HL-60 (cell line): ENCODE measurements at regions not wholly inside any gene's neighbourhood (a gene's known extent, or its start where the extent isn't known, plus 50 kb on each side); places are given as distances from the start of the nearest gene placed in this dataset.
"Not testable (repeated sequence)": the region's sequence is repeated elsewhere in the genome, so short reads cannot be mapped to it uniquely, and the experiment has no call there.

Experiments used
- DNase-seq, 2 experiments: peaks; one replicate each; pipeline ENCODE4 v3.0.0-alpha.2; 2010 to 2020; ENCODE audit warnings: low read depth in 1 of 2, low spot score in 1 of 2
- H3K27ac ChIP-seq: fragments of 250-450 bp; sonication (Bioruptor Pico); replicated peaks from 2 replicates; pipeline ENCODE4 v1.5.1; 2020; ENCODE audit warnings: mild to moderate bottlenecking, moderate library complexity
- H3K27me3 ChIP-seq: fragments of 250-450 bp; sonication (Bioruptor Pico); 2 replicates; pipeline ENCODE4 v1.5.1; 2021; ENCODE audit warnings: mild to moderate bottlenecking, moderate library complexity; ENCODE audit not compliant: insufficient read depth, poor library complexity, severe bottlenecking
- H3K4me3 ChIP-seq: replicated peaks from 2 replicates; pipeline ENCODE4 v1.5.1; 2011; ENCODE audit warnings: mild to moderate bottlenecking, control low read depth, low read length; ENCODE audit not compliant: insufficient read depth
- CTCF ChIP-seq: IDR thresholded peaks from one replicate; pipeline ENCODE4 v1.5.1; 2011; ENCODE audit warnings: low read length, control low read depth, inconsistent platforms; ENCODE audit not compliant: insufficient read depth
- GABPA ChIP-seq: IDR thresholded peaks from 2 replicates; pipeline ENCODE4 v1.6.1; 2012; ENCODE audit warnings: low read depth
- POLR2AphosphoS5 ChIP-seq: IDR thresholded peaks from 2 replicates; pipeline ENCODE4 v1.6.1; 2012; ENCODE audit warnings: low read depth
- REST ChIP-seq: IDR thresholded peaks from 2 replicates; pipeline ENCODE4 v1.6.1; 2012; ENCODE audit warnings: low read depth; ENCODE audit not compliant: insufficient replicate concordance
- SPI1 ChIP-seq: IDR thresholded peaks from 2 replicates; pipeline ENCODE4 v1.6.1; 2012; ENCODE audit warnings: low read depth, mild to moderate bottlenecking, borderline replicate concordance

- Histone ChIP-seq H3K27me3 (no peaks in the 10 kb centered on the region), H3K4me3 (no peak overlapping the region), H3K27ac (no peak overlapping the region)
- no peak for DNase-seq
- no peak for TF ChIP-seq POLR2AphosphoS5
- TF ChIP-seq REST = no peak
- TF ChIP-seq GABPA = no peak
- TF ChIP-seq CTCF = no peak
- no peak for TF ChIP-seq SPI1
These were observed 157.5 kb upstream of the SMIM31 start for GRCh38 chr4:164596318-164596878.

- no peak overlapping the region for H3K4me3 ChIP-seq
- H3K27me3 ChIP-seq = no peaks in the 10 kb centered on the region
- TF ChIP-seq REST (no peak), POLR2AphosphoS5 (no peak), GABPA (no peak), SPI1 (no peak), CTCF (no peak)
- DNase-seq = no peak
- H3K27ac ChIP-seq = no peak overlapping the region
These were observed 157.0 kb upstream of the SMIM31 start for GRCh38 chr4:164596927-164597326.

GRCh38 chr4:164601653-164602052 is 152.3 kb upstream of the SMIM31 start:
- TF ChIP-seq POLR2AphosphoS5 (no peak), GABPA (no peak), CTCF (no peak), REST (no peak), SPI1 (no peak)

GRCh38 chr4:164605791-164606190 is 148.1 kb upstream of the SMIM31 start:
- not testable (repeated sequence) for DNase-seq, H3K27ac ChIP-seq, H3K27me3 ChIP-seq, H3K4me3 ChIP-seq

More at GRCh38 chr4:164601653-164602052, 152.3 kb upstream of the SMIM31 start:
- DNase-seq = no peak
- no peak overlapping the region for H3K4me3 ChIP-seq
- H3K27me3 ChIP-seq = no peaks in the 10 kb centered on the region
- no peak overlapping the region for H3K27ac ChIP-seq
